BLaER1 (cell line): ENCODE measurements at regions not wholly inside any gene's neighbourhood (a gene's known extent, or its start where the extent isn't known, plus 50 kb on each side); places are given as distances from the start of the nearest gene placed in this dataset.
A peak's percentile ranks its signal among the peaks of the same experiment; 100 is the strongest.

ENCODE experiments used
- H3K27ac ChIP-seq: shearing (Covaris generic); formaldehyde crosslinking; 2 replicates; pipeline ENCODE4 v1.8.1; 2022
- H3K27me3 ChIP-seq: shearing (Covaris generic); formaldehyde crosslinking; 2 replicates; pipeline ENCODE4 v1.8.1; 2022
- H3K36me3 ChIP-seq: shearing (Covaris generic); formaldehyde crosslinking; 2 replicates; pipeline ENCODE4 v1.8.1; 2022
- H3K4me1 ChIP-seq: shearing (Covaris generic); formaldehyde crosslinking; 2 replicates; pipeline ENCODE4 v1.8.1; 2022
- H3K4me2 ChIP-seq: shearing (Covaris generic); formaldehyde crosslinking; 2 replicates; pipeline ENCODE4 v1.8.1; 2022
- H3K4me3 ChIP-seq: shearing (Covaris generic); formaldehyde crosslinking; 2 replicates; pipeline ENCODE4 v1.8.1; 2022
- H3K9ac ChIP-seq: shearing (Covaris generic); formaldehyde crosslinking; 2 replicates; pipeline ENCODE4 v1.8.1; 2022
- H3K9me3 ChIP-seq: shearing (Covaris generic); formaldehyde crosslinking; 2 replicates; pipeline ENCODE4 v1.8.1; 2022
- H4K20me1 ChIP-seq: shearing (Covaris generic); formaldehyde crosslinking; 2 replicates; pipeline ENCODE4 v1.8.1; 2022
- Cebpa-rat ChIP-seq: shearing (Covaris generic); IDR thresholded peaks from 2 replicates; pipeline ENCODE4 v1.8.1; 2022

DNA sequence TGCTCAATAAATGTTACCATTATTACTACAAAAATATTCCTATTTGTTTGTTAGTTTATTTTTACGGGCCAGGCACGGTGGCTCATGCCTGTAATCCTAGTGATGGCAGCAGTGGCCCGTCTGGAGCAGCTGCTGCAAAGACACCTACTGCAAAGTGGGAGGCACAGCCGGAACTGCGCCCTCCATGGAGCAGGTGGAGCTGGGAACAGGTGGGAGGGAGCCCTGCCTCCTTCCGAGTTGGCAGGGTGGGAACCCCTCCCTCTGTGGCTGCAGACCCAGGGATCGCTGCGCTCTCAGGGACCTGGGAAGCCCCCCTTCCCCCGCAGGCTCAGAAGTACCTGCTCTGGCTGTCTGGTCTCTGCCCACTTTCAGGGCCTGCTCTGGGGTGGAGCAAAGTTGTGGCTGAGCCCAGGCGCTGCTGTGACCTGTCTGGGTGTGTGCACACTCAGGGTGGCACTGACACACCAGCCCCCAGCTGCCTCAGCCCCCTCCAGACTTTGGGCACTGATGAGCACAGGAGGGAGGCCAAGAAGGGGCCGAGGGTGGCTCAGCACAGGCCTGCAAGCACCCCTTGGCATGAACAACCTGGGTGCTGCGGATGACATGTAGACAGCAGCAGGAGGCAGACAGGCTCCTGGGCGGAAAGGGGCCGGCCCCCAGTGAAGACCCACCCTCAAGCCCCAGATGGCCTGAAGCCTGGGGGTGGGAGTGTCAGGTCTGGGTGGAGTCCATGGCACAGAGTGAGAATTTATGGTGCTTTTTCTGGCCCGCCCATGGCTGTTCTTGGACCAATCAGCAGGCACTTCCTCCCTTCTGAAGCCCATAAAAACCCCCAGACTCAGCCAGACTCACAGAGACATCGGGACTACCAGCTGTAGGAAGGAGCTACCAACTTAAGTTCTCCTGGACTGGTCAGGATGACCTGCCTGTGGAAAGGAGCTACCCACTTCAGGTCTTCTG is 103.7 kb upstream of the CLMP start:
- Histone ChIP-seq H3K4me2 (no peak overlapping the region), H3K9ac (no peak overlapping the region), H3K27me3 (no peaks in the 10 kb centered on the region), H3K36me3 (no peaks in the 10 kb centered on the region), H4K20me1 (no peaks in the 10 kb centered on the region), H3K9me3 (peaks cover 16% of the 10 kb centered on the region), H3K27ac (no peak overlapping the region), H3K4me3 (no peak overlapping the region), H3K4me1 (peaks cover 37% of the 10 kb centered on the region)
- TF ChIP-seq Cebpa-rat: no peak

DNA sequence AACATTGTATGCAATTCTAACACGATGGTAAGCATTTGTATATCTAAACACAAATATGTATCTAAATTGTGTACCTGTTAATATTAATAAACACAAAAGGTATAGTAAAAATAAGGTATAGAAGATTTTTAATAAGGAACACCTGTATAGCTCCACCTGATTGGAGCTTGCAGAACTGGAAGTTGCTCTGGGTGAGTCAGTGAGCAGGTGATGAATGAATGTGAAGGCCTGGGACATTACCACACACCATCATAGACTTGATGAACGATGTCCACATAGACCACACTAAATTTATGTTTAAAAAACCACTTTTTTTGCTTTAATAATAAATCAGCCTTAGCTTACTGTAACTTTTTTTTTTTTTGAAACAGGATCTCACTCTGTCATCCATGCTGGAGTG is 97.6 kb upstream of the CLMP start:
- no peak for TF ChIP-seq Cebpa-rat
- no peaks in the 10 kb centered on the region for H4K20me1 ChIP-seq
- no peak overlapping the region for H3K4me3 ChIP-seq
- no peak overlapping the region for H3K27ac ChIP-seq
- H3K36me3 ChIP-seq: no peaks in the 10 kb centered on the region
- no peak overlapping the region for H3K9ac ChIP-seq
- H3K4me2 ChIP-seq: no peak overlapping the region
- no peaks in the 10 kb centered on the region for H3K9me3 ChIP-seq
- no peaks in the 10 kb centered on the region for H3K4me1 ChIP-seq
- H3K27me3 ChIP-seq: no peaks in the 10 kb centered on the region

DNA sequence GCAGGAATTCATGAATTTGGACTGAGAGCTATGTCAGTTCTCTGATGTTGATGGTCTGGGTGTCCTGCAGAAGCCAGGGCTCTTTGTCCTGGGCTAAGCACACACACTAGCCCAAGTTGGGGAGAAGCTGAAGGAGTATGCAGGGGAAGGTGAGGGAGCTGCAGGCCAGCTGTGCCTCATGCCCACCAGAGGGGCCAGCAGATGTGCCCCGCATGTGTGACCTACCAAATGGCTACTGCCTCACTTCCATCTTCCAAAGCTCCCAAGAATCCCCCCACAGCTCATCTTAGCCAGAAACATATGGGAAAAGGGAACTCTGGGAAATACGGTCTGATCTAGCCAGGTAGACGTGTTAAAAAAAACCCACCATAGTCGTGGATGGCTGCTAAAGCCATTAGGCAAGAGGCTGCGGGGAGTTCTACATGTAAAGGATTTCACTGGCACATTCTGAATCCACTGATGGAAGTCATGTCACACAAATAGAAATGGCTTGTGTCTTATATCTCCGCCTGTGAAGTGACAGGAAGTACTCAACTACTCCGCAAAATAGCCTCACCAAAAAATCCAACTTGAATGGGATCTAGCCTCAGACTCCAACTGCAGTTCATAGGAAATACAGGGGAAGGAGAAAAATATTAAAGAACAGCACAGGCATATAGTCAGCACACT is 96.3 kb upstream of the CLMP start:
- H3K27me3 ChIP-seq: no peaks in the 10 kb centered on the region
- no peak for TF ChIP-seq Cebpa-rat
- H3K36me3 ChIP-seq: no peaks in the 10 kb centered on the region
- H3K27ac ChIP-seq: no peak overlapping the region
- H3K9ac ChIP-seq: no peak overlapping the region
- H3K4me1 ChIP-seq: no peaks in the 10 kb centered on the region
- H4K20me1 ChIP-seq: no peaks in the 10 kb centered on the region
- no peak overlapping the region for H3K4me2 ChIP-seq
- no peaks in the 10 kb centered on the region for H3K9me3 ChIP-seq
- H3K4me3 ChIP-seq: no peak overlapping the region

DNA sequence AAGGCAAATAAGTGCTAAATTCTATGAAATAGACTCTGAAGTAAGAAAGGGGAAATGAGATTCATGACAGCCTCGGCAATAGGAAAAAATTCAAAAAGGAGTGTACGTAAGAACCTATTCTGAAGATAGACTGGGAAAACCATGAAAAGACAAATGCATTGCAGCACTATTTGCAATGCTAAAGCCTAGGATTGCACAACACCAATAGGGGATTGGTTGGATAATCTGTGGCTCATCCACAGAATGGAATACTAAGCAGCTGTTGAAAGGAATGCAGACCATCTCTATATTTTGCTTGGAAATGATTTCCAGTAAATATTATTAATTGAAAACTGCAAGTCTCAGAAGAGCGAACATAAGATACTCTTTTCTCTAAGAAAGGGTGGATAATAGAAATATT is 91.7 kb upstream of the CLMP start:
- peaks cover 14% of the 10 kb centered on the region for H3K4me1 ChIP-seq
- no peak for TF ChIP-seq Cebpa-rat
- H4K20me1 ChIP-seq: no peaks in the 10 kb centered on the region
- no peaks in the 10 kb centered on the region for H3K36me3 ChIP-seq
- no peaks in the 10 kb centered on the region for H3K9me3 ChIP-seq
- no peak overlapping the region for H3K9ac ChIP-seq
- no peak overlapping the region for H3K27ac ChIP-seq
- no peak overlapping the region for H3K4me3 ChIP-seq
- no peak overlapping the region for H3K4me2 ChIP-seq
- H3K27me3 ChIP-seq: no peaks in the 10 kb centered on the region

DNA sequence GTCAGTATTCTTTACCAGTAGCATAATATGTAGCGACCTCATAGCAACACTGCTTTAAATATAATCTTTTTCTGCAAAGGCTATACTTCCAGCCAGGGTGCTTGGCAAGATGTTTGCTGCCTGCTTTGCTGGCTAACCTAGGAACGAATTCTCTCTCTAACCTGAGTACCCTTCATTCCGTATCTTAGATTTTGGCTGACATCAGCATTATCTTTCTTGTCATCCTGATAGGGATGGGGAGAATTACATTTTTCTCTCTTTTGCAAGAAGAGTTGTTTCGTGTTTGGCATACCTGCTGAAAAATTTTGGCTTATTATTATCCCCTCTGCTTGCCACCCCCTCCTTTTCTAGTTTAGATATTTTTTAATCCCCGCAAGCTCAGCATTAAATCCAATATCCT is 91.2 kb upstream of the CLMP start:
- Histone ChIP-seq H3K27ac (no peak overlapping the region), H3K9me3 (no peaks in the 10 kb centered on the region), H3K9ac (no peak overlapping the region), H3K4me2 (no peak overlapping the region), H3K4me3 (no peak overlapping the region), H3K36me3 (no peaks in the 10 kb centered on the region), H3K27me3 (no peaks in the 10 kb centered on the region), H3K4me1 (peaks cover 14% of the 10 kb centered on the region), H4K20me1 (no peaks in the 10 kb centered on the region)
- TF ChIP-seq Cebpa-rat: no peak

DNA sequence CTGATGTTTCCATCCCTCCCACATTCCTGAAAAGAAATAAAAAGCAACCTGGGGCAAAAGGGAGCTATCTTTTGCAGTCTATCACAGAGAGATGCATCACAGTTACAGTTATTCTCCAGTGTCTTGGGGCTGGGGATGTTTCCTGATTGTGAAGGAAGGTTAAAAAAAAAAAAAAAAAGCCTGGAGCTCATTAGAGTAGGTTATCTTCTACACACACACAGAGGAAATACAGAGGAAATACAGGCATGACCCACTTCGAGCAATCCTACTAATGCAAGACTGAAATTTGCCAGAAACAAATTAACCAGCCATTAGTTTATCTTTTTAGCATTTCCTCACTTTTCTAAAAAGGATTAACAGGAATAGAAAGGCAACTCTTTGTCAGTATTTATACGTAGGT is 89.4 kb upstream of the CLMP start:
- peak overlapping the region; percentile 22; the same call in 1 of the 2 replicates for H3K4me2 ChIP-seq
- no peak overlapping the region for H3K9ac ChIP-seq
- H3K4me3 ChIP-seq: no peak overlapping the region
- H3K36me3 ChIP-seq: no peaks in the 10 kb centered on the region
- no peak overlapping the region for H3K27ac ChIP-seq
- no peaks in the 10 kb centered on the region for H3K9me3 ChIP-seq
- TF ChIP-seq Cebpa-rat: no peak
- H4K20me1 ChIP-seq: no peaks in the 10 kb centered on the region
- H3K4me1 ChIP-seq: peaks cover 14% of the 10 kb centered on the region
- no peaks in the 10 kb centered on the region for H3K27me3 ChIP-seq

DNA sequence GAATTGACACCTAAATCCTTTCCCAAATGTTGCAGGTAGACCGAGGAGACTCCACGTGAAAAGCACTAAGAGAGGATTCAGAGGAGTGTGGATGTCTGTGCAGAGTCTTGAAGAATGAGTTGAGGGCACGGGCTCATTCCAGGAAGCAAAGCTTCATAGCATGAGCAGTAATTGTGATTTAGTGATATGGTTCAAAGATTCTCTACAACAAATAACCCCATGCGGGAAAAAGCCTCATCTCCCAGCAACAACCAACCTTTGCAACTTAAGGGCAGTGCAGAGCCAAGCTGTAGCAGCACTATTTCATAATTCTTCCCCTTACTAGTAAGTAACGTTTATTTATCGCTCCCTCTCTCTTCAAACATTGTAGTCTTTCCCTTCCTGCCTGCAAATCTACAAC is 87.5 kb upstream of the CLMP start:
- Histone ChIP-seq H3K4me2 (no peak overlapping the region), H3K4me3 (no peak overlapping the region), H3K4me1 (peaks cover 14% of the 10 kb centered on the region), H3K27me3 (no peaks in the 10 kb centered on the region), H3K9me3 (no peaks in the 10 kb centered on the region), H4K20me1 (no peaks in the 10 kb centered on the region), H3K9ac (no peak overlapping the region), H3K36me3 (no peaks in the 10 kb centered on the region), H3K27ac (no peak overlapping the region)
- TF ChIP-seq Cebpa-rat: no peak

DNA sequence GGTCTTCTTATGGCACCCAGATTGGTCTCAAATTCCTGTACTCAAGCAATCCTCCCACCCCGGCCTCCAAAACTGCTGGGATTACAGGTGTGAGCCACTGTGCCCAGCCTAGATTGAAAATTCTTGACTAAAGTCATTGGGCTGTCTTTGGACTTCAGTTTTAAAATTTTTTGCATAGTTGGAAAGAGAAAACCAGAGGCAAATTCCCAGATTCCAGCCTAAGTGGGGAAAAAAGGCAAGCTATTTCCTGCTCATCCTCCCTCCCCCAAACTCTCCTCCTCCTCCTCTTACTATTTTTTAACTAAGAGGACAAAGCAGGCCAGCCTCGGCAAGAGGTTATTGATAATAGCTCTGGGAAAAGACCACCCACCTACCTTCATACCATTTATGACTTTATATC is 78.6 kb upstream of the CLMP start:
- Histone ChIP-seq H4K20me1 (no peaks in the 10 kb centered on the region), H3K9ac (no peak overlapping the region), H3K9me3 (no peaks in the 10 kb centered on the region), H3K27me3 (no peaks in the 10 kb centered on the region), H3K36me3 (no peaks in the 10 kb centered on the region), H3K27ac (no peak overlapping the region), H3K4me1 (peaks cover 19% of the 10 kb centered on the region), H3K4me3 (no peak overlapping the region), H3K4me2 (no peak overlapping the region)
- TF ChIP-seq Cebpa-rat: no peak

DNA sequence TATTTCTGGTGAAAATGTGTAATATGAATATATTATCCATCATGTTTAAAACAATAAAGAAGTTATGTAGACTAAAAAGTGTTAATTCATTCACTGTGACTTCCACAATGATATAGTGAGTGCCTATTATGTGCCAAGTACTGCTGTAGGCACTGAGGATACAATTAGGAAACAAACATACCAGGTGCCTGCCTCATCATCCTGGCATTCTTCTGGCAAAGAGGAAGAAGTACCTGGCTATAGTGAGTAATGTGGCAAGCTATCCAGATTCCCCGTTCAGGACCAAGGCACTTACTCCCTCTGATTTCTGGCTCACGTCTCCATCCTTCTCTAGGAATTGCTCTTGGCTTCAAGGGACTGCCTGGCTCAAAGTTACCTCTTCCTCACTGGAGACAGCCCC is 77.5 kb upstream of the CLMP start:
- TF ChIP-seq Cebpa-rat: no peak

DNA sequence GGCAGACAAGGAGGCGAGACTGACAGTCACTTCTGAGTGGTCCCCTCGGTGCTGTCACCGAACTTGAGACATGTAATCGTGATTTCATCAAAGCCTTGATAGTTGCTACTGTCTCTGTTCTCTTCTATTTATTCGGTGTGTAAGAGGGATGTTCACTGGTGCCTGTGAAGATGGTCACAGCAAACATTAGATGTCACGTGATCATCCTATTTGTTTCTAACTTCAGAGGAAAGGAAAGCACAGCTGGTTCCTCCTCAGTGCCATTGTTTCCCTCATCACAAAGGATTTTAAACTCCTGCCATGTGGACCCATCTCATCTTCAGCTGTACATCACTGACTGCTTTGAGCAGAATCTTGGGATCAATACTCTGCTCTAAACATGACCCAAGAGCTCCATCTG is 73.1 kb upstream of the CLMP start:
- Histone ChIP-seq H3K4me2 (peak overlapping the region; percentile 95), H4K20me1 (no peaks in the 10 kb centered on the region), H3K27ac (peak overlapping the region; percentile 99), H3K9ac (peak overlapping the region; percentile 72), H3K4me3 (peak overlapping the region; percentile 44; the same call in 1 of the 2 replicates), H3K9me3 (no peaks in the 10 kb centered on the region), H3K36me3 (no peaks in the 10 kb centered on the region), H3K27me3 (no peaks in the 10 kb centered on the region), H3K4me1 (peaks cover 60% of the 10 kb centered on the region)
- TF ChIP-seq Cebpa-rat: no peak

More for the DNA sequence above, 77.5 kb upstream of the CLMP start:
- no peak overlapping the region for H3K4me2 ChIP-seq
- no peak overlapping the region for H3K4me3 ChIP-seq
- no peak overlapping the region for H3K9ac ChIP-seq
- H4K20me1 ChIP-seq: no peaks in the 10 kb centered on the region
- no peaks in the 10 kb centered on the region for H3K9me3 ChIP-seq
- H3K36me3 ChIP-seq: no peaks in the 10 kb centered on the region
- H3K27ac ChIP-seq: no peak overlapping the region
- peaks cover 29% of the 10 kb centered on the region for H3K4me1 ChIP-seq
- no peaks in the 10 kb centered on the region for H3K27me3 ChIP-seq
